ENCODE measurements at regions not wholly inside any gene's neighbourhood (a gene's known extent, or its start where the extent isn't known, plus 50 kb on each side); places are given as distances from the start of the nearest gene placed in this dataset.

GRCh38 chr1:96358057-96358456, 363.5 kb upstream of the PTBP2 start:
- Mint-ChIP-seq H3K36me3 (ENCODE audit: insufficient read depth, unreplicated experiment) (peaks cover 6% of the 10 kb centered on the region), H3K4me1 (ENCODE audit: low read depth, unreplicated experiment) (peaks cover 33% of the 10 kb centered on the region), H3K27me3 (ENCODE audit: unreplicated experiment) (no peaks in the 10 kb centered on the region), H3K4me3 (ENCODE audit: low read depth, unreplicated experiment) (no peak overlapping the region), H3K9me3 (ENCODE audit: low read depth, unreplicated experiment) (peaks cover 6% of the 10 kb centered on the region), H3K27ac (ENCODE audit: unreplicated experiment) (no peak overlapping the region)
- CTCF ChIA-PET = no interaction called here
- DNase-seq = no peak
- TF ChIP-seq CTCF (IDR thresholded peaks at IDR 0.05; ENCODE audit: unreplicated experiment) = no peak
- intact Hi-C loops (cut with micrococcal nuclease; ENCODE audit: unreplicated experiment) = no loop called here
- no TSS peak for BruUV-seq (replicated peaks)

DNA sequence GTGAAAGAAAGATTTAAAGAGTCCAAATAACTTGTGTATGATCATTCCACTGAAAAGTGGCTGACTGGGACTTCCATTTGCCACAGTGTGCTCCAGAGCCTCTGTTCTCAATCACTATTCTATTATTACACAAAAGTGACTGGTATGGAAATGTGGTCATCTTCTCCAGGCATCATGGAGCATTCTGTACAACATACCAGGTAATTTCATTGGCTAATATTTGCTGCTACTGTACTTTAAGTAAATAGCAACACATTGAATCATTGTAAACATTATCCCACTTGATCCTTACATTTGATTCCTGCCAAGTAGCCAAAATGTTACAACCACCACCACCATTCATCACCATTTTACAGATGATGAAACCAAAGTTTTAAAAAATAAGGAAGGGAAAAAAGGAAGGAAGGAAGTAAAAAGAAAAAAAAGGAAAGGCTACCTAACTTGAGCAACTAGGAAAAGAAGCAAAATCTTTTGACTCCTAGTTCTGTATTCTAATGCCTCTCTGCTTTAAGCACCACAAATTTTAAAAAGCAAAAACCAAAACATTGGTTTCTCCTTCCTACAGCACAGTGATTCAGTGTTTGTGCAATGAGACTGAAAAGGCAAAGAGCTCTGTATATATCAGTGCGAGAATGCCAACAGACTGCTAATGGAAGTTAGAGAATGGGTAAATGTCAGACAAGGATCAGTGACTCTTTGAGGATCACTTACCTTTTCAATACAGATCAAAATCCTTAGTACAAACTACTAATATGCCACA, 361.4 kb upstream of the PTBP2 start:
- Mint-ChIP-seq H3K4me3 (ENCODE audit: low read depth, unreplicated experiment) (no peak overlapping the region), H3K27ac (ENCODE audit: unreplicated experiment) (no peak overlapping the region), H3K27me3 (ENCODE audit: unreplicated experiment) (no peaks in the 10 kb centered on the region), H3K4me1 (ENCODE audit: low read depth, unreplicated experiment) (peaks cover 54% of the 10 kb centered on the region), H3K36me3 (ENCODE audit: insufficient read depth, unreplicated experiment) (peaks cover 6% of the 10 kb centered on the region), H3K9me3 (ENCODE audit: low read depth, unreplicated experiment) (peaks cover 6% of the 10 kb centered on the region)
- no peak for DNase-seq
- CTCF ChIA-PET = no interaction called here
- BruUV-seq (replicated peaks) = no TSS peak
- TF ChIP-seq CTCF (IDR thresholded peaks at IDR 0.05; ENCODE audit: unreplicated experiment) = no peak
- intact Hi-C loops (cut with micrococcal nuclease; ENCODE audit: unreplicated experiment) = loop anchor here (5.0 kb wide), 1 partner anchor 177 kb away; no protein-coding TSS in a partner anchor

GRCh38 chr1:96361271-96361856, 360.2 kb upstream of the PTBP2 start:
- peaks cover 6% of the 10 kb centered on the region for H3K36me3 Mint-ChIP-seq (ENCODE audit: insufficient read depth, unreplicated experiment)
- no peak for DNase-seq
- CTCF ChIA-PET = no interaction called here
- BruUV-seq (replicated peaks) = no TSS peak
- no peaks in the 10 kb centered on the region for H3K27me3 Mint-ChIP-seq (ENCODE audit: unreplicated experiment)
- no peak overlapping the region for H3K4me3 Mint-ChIP-seq (ENCODE audit: low read depth, unreplicated experiment)
- TF ChIP-seq CTCF (IDR thresholded peaks at IDR 0.05; ENCODE audit: unreplicated experiment) = no peak
- intact Hi-C loops (cut with micrococcal nuclease; ENCODE audit: unreplicated experiment) = loop anchor here (5.0 kb wide), 1 partner anchor 176 kb away; no protein-coding TSS in a partner anchor
- H3K4me1 Mint-ChIP-seq (ENCODE audit: low read depth, unreplicated experiment) = peaks cover 55% of the 10 kb centered on the region
- no peak overlapping the region for H3K27ac Mint-ChIP-seq (ENCODE audit: unreplicated experiment)
- peaks cover 6% of the 10 kb centered on the region for H3K9me3 Mint-ChIP-seq (ENCODE audit: low read depth, unreplicated experiment)

DNA sequence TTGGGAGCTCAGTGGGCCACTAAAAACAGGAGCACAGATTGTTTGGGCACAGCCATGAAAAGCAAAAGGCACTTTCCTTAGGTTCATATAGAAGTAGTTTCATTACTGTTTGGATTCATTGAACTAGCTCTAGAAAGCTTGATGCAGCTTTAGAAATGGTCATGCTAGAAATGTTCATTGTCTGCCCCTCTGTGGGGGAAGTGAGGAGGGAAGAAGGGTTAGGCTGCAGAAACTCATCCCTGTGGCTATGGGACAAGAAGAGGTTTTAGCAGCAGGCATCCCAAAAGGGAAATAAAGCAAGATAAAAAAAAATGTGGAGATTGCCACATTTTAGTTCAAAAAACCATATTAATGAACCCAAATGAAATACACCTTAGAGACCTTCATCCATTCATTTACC, 359.6 kb upstream of the PTBP2 start:
- Mint-ChIP-seq H3K36me3 (ENCODE audit: insufficient read depth, unreplicated experiment) (peaks cover 6% of the 10 kb centered on the region), H3K9me3 (ENCODE audit: low read depth, unreplicated experiment) (peaks cover 6% of the 10 kb centered on the region), H3K27ac (ENCODE audit: unreplicated experiment) (peak overlapping the region; percentile 94), H3K4me3 (ENCODE audit: low read depth, unreplicated experiment) (no peak overlapping the region), H3K4me1 (ENCODE audit: low read depth, unreplicated experiment) (peaks cover 53% of the 10 kb centered on the region), H3K27me3 (ENCODE audit: unreplicated experiment) (no peaks in the 10 kb centered on the region)
- TF ChIP-seq CTCF (IDR thresholded peaks at IDR 0.05; ENCODE audit: unreplicated experiment) = no peak
- no peak for DNase-seq
- CTCF ChIA-PET = no interaction called here
- BruUV-seq (replicated peaks) = no TSS peak
- intact Hi-C loops (cut with micrococcal nuclease; ENCODE audit: unreplicated experiment) = loop anchor here (5.0 kb wide), 1 partner anchor 175 kb away; no protein-coding TSS in a partner anchor

All from Calu3 (cell line).